Right renal pelvis (tissue), 4 donors: ENCODE measurements at regions not wholly inside any gene's neighbourhood (a gene's known extent, or its start where the extent isn't known, plus 50 kb on each side); places are given as distances from the start of the nearest gene placed in this dataset.

Experiments used
- DNase-seq, 4 donors: peaks; one replicate each; pipeline ENCODE4 v3.0.0-alpha.2; 2013; ENCODE audit warnings: low read depth in 4 of 4, low spot score in 3 of 4, missing footprints in 1 of 4

DNA sequence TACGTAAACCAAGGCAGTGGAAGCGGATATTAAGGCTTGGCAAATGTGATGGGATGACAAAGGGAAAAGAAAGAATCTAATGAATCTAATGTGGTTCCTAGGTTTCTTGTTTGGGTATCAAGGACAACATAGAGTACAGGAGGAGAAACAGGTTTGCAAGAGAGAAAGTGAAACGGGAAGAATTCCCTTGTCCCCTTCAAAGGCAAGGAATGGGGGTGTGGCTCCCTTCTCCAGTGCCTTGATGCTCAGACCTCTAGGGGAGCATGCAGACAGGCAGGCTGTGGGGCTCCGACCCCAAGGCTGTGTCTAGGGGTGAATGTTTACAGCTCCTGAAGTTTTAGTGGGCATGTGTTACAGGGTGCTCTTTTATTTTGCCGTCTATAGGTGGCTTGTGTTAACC lies 317.5 kb upstream of the HSF2 start:
- no peak for DNase-seq

- no peak for DNase-seq
Measured at GRCh38 chr6:122082370-122082769, 317.1 kb upstream of the HSF2 start.

DNA sequence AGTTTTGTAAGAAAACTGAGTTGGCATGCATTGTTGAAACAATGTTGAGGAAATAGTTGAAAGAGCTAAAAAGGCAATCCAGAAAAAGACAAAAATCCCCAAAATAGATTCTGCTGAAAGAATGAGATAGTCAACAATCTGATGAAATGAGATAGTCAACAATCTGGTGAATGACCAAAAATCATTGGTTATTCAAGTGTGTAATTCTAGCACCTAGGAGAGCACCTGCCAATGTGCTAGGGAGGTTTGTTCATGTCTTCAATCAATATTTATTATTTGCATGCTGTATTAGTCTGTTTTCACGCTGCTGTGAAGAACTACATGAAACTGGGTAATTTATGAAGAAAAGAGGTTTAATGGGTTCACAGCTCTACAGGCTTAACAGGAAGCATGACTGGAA lies 307.1 kb upstream of the HSF2 start:
- DNase-seq, result no peak

DNA sequence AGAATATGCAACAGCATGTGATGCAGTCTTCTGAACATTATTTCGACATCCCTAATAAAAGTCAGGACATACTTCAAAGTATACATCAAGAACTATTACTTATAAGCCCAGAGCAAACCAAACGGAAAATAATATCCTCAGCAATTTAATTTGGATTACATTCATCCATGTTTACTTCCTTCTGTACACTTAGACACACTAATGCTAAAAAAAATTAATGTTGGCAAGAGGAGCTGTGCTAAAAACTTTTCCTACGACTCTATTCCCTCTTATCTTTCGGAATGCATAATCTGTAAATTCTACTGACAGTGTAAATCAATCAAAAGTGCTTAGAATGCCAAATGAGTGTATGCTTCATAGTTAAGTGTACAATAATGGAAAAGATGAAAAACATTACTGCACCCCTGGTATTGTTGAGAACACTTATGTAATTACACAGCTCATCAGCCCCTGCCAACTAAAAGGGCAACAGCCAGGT lies 301.2 kb upstream of the HSF2 start:
- no peak for DNase-seq

DNA sequence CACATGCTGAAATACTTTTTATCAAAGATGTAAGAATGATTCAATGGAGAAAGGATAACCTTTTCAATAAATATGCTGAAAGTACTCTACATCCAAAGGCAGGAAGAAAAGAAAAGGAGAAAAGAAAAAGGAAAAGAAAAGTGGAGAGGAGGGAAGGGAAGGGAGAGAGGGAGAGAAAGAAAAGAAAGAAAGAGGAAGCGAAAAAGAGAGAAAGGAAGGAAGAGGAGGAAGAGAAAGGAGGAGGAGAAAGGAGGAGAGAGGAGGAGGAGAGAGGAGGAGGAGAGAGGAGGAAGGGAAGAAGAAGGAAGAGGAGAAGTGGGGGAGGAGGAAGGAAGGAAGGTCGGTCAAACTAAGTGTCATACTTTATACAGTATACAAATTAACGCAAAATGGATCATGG lies 297.4 kb upstream of the HSF2 start:
- no peak for DNase-seq

GRCh38 chr6:122107256-122107852 lies 292.1 kb upstream of the HSF2 start:
- no peak for DNase-seq

- DNase-seq, result no peak
Measured at GRCh38 chr6:122109075-122109474, 290.4 kb upstream of the HSF2 start.

- no peak for DNase-seq
Measured at GRCh38 chr6:122114717-122115116, 284.7 kb upstream of the HSF2 start.

DNA sequence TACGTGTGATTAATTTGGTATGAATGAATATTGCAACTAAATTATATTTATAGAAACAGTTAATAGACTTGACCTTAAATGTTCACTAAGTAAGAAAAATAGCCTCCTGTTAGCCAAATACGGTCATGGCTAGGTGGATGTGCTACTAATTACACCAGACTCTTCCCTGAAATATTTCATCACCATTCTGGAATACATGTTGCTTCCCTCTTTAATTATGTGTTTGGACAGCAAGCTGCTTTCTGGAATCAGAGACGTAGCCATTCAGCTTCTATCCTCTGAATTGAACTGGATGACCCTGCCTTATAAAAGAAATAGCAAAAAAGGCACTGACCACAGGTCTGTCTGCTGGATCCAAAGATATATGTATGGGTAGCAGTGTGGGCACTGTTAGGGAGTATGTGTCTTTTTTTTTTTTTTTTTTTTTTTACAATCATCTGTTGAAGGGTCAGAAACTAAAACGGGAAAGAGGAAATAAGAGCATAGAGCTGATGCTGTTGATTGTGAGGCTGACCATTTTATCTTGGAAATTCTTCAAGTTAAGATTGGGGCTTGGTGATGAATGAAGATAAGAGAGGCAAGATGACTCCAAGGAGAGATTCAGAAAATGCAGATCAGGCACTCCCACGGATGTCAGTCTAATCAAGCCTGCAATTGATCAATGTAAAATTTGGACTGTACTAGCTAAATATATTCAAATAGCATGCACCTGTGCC lies 283.2 kb upstream of the HSF2 start:
- no peak for DNase-seq

DNA sequence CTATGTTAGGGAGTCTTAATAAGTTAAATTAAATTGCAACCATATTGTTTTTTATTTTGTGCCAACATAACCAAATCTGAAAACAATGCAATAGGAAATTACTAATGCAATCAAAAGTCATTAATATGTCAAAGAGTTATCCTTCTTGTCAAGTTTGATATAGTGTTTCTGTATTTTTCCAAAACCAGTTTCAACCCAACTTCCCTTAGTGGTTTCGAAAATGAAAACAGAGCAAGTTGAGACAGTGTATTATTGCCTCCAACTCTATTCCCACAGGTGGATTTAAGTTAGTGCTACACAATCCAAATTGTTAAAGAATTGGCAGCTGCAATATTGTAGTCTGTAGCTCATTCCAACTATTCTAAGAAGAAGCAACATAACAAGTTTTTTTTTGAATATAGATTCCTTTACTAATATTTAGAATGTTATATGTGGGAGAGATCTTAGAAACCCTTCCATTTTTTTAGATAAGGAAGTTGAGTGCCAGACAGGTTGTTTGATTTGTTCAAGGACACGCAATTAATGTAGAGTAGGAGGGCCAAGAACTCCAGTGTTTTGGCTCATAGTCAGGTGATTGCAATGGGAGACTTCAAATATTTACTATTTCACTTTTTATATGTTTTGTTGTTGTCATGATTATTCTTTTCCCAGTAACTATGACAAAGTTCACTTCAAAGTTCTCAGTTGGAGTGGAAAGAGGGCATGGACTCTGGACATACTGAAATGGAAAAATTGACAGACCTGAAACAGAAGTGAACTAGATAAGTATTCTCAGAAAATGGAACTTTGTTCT lies 282.4 kb upstream of the HSF2 start:
- DNase-seq, result no peak

DNA sequence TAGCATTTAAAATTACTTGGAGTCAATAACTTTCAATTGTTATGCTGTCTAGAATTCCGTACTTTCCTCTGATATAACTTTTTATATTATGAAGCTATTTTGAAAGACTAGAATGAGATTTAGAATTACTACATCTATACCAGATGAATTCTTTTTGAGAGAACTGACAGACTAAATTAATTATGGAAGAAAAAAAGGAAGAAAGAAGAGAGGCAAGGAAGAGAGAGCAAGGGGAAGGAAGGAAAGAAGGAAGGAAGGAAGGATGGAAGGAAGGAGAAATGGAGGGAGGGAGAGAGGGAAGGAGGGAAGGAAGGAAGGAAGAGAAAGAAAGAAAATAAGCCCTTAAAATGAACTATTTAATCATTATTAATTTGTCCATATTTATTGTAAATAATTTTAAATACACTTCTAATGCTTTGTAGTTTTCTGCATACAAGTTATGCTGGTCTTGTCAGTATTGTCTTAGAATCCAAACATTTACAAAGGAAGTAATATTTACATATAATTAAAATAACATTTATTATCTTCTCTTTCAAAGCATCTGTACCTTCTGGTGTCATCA lies 280.4 kb upstream of the HSF2 start:
- no peak for DNase-seq

GRCh38 chr6:122122202-122122601 lies 277.2 kb upstream of the HSF2 start:
- no peak for DNase-seq

GRCh38 chr6:122122686-122123085 lies 276.8 kb upstream of the HSF2 start:
- no peak for DNase-seq

GRCh38 chr6:122124908-122125307 lies 274.5 kb upstream of the HSF2 start:
- no peak for DNase-seq

DNA sequence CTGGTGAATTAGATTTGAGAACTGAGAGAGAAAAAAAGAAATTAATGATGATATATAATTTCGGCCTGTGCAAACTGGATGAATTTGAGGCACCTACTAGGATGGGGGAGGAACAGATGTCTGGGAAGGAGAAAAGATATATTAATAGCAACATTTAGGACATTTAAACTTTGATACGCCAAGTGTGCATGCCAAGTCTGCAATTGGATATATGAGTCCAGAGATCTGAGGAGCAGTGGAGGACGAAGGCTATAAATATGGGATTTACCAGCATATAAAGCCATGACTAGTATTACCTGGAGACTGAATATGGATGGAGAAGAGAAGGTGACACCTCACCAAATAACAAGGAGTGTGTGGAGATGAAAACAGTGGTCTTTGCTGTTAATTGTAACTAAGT lies 272.6 kb upstream of the HSF2 start:
- no peak for DNase-seq

DNA sequence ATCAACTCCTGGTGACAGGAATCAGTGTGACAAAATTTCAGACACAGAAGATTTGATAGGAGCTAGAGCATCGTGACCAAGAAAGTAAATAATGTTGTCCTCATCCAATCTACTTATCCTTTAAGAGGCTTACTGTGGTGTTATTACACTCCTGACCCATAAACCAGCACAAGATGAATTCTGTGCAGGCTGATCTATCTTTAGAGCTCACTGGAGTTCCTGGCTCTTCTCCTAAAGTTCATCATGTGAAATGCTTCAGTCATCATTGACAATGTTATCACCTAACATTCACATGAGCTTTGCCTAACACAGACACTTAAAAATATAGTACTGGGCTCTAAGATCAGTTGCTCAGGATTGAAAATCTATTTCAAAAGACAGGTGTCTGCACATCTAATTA lies 271.0 kb upstream of the HSF2 start:
- DNase-seq, result no peak

GRCh38 chr6:122129313-122130025 lies 270.0 kb upstream of the HSF2 start:
- DNase-seq, result no peak

DNA sequence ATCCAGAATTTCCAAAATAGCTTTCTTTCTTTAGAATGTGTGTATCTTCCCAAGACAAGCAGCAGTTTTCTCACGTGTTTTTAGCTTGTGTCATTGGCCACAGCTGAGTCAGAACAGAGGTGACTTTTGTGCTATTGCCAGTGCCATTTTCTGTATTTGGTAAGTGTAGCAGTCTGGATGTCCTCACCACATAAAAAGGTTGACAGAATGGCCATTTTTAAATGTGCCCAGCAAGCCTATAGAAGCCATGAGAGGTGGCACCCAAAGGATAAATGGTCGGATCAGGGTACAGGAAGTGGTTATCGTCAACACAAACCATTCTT lies 269.5 kb upstream of the HSF2 start:
- no peak for DNase-seq

- no peak for DNase-seq
Measured at GRCh38 chr6:122130518-122130917, 268.9 kb upstream of the HSF2 start.

DNA sequence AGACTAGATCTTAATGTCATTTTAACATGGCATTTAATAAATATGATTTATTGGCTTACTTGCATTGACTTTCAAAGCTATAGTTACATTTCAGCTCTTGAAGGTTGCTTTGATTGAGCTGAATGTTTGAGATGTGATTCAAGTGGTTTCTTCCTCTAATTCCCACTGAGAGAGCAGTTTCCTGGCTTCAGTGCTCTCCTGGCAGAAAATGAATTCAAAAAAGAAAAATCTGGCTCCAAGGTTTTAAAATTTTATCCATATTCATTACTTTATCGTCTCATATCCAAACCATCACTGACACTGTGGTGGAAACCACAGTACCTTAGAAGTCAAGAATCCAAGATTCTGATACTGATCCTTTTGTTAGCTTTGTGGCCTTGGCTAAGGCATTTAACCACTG lies 263.1 kb upstream of the HSF2 start:
- no peak for DNase-seq

DNA sequence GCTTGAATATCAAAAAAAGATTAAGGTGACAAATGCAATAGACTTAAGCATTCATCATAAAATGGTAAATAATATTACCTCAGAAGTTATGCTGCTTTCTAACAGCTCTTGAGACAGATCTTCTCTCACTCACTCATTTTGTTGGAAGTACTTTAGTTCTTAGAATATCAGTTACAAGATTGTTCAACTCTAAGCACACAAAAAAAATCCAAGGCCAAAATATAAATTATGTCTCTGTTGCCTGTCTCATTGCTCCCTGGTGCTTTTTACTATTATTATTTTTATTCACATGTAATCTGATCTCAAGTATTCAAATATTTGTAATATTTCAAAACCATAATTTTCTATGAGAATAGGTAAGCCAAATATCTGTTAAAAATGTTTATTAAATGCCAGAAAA lies 259.4 kb upstream of the HSF2 start:
- no peak for DNase-seq
